ENCODE measurements at regions not wholly inside any gene's neighbourhood (a gene's known extent, or its start where the extent isn't known, plus 50 kb on each side); places are given as distances from the start of the nearest gene placed in this dataset.

DNA sequence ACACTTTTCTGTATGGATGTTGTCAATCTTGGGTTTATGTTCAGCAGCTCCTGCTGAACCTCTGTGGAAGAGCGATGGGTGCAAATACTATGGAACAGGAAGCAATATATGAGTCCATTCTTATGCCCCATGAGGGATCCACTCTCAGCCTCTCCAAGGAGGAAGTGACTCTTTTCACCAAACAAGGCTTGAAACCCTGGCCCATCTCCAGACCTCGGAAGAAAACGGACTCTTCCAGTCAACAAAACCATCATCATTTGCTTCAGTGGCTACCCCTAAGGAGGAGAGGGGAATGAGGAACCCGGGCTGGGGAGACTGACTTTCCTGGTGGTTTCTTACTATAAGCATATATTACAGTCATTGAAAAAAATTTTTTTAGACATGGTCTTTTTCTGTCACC, 206.2 kb downstream of the AXIN2 start:
- TF ChIP-seq, protein P1, sequence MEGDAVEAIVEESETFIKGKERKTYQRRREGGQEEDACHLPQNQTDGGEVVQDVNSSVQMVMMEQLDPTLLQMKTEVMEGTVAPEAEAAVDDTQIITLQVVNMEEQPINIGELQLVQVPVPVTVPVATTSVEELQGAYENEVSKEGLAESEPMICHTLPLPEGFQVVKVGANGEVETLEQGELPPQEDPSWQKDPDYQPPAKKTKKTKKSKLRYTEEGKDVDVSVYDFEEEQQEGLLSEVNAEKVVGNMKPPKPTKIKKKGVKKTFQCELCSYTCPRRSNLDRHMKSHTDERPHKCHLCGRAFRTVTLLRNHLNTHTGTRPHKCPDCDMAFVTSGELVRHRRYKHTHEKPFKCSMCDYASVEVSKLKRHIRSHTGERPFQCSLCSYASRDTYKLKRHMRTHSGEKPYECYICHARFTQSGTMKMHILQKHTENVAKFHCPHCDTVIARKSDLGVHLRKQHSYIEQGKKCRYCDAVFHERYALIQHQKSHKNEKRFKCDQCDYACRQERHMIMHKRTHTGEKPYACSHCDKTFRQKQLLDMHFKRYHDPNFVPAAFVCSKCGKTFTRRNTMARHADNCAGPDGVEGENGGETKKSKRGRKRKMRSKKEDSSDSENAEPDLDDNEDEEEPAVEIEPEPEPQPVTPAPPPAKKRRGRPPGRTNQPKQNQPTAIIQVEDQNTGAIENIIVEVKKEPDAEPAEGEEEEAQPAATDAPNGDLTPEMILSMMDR (IDR thresholded peaks at IDR 0.05): no peak
- no peak for TF ChIP-seq ZFX (IDR thresholded peaks at IDR 0.05; ENCODE audit: borderline replicate concordance)

Data from 22Rv1 (cell line).